CD14-positive monocyte (primary cell): ENCODE measurements at regions not wholly inside any gene's neighbourhood (a gene's known extent, or its start where the extent isn't known, plus 50 kb on each side); places are given as distances from the start of the nearest gene placed in this dataset.
A peak's percentile ranks its signal among the peaks of the same experiment; 100 is the strongest.

Experiments
- DNase-seq, 3 donors: peaks; one replicate each; pipeline ENCODE4 v3.0.0-alpha.2; 2011 to 2022
- H2AFZ ChIP-seq: 2 replicates; pipeline ENCODE4 v1.6.0; 2012; ENCODE audit warnings: mild to moderate bottlenecking, low read depth, low read length, inconsistent platforms; ENCODE audit not compliant: insufficient read depth, poor library complexity, severe bottlenecking
- H3K27ac ChIP-seq, 2 donors: 1 replicate in 1 of 2; 2 replicates in 1 of 2; pipeline ENCODE4 v1.5.1; 2012 to 2013; ENCODE audit warnings: low read length in 2 of 2, control low read depth in 1 of 2, inconsistent platforms in 1 of 2, low read depth in 1 of 2, mild to moderate bottlenecking in 1 of 2
- H3K27me3 ChIP-seq, 2 donors: one replicate each; pipeline versions ENCODE4 v1.6.0 to v1.6.1; 2011 to 2013; ENCODE audit warnings: low read length in 2 of 2; ENCODE audit not compliant: control insufficient read depth in 2 of 2, insufficient read depth in 2 of 2
- H3K36me3 ChIP-seq, 2 donors: replicated peaks in 1 of 2; 1 replicate in 1 of 2; 2 replicates in 1 of 2; pipeline versions ENCODE4 v1.5.1 to v1.6.1; 2012 to 2013; ENCODE audit warnings: low read length in 2 of 2, control low read depth in 1 of 2, inconsistent platforms in 1 of 2, mild to moderate bottlenecking in 1 of 2; ENCODE audit not compliant: insufficient read depth in 2 of 2, control insufficient read depth in 1 of 2
- H3K4me1 ChIP-seq, 2 donors: 1 replicate in 1 of 2; 2 replicates in 1 of 2; pipeline versions ENCODE4 v1.5.1 to v1.6.1; 2012 to 2013; ENCODE audit warnings: low read length in 2 of 2, control low read depth in 1 of 2, inconsistent platforms in 1 of 2, mild to moderate bottlenecking in 1 of 2, moderate library complexity in 1 of 2; ENCODE audit not compliant: insufficient read depth in 2 of 2, control insufficient read depth in 1 of 2
- H3K4me2 ChIP-seq: replicated peaks from 2 replicates; pipeline ENCODE3; 2012; ENCODE audit warnings: low read length, moderate library complexity, mild to moderate bottlenecking; ENCODE audit not compliant: poor library complexity, severe bottlenecking; ENCODE audit errors: extremely low read depth
- H3K4me3 ChIP-seq, 3 experiments: fragments of 200-600 bp in 1 of 3; sonication (generic) in 1 of 3; replicated peaks in 1 of 3; 1 replicate in 2 of 3; 2 replicates in 1 of 3; pipeline ENCODE4 v1.5.1; 2011 to 2013; ENCODE audit warnings: low read length in 3 of 3, mild to moderate bottlenecking in 3 of 3, control low read depth in 2 of 3, low read depth in 2 of 3, inconsistent platforms in 1 of 3, moderate library complexity in 1 of 3
- H3K79me2 ChIP-seq: 2 replicates; pipeline ENCODE4 v1.6.0; 2012; ENCODE audit warnings: mild to moderate bottlenecking, control low read depth, inconsistent platforms, low read length, moderate library complexity; ENCODE audit not compliant: insufficient read depth
- H3K9ac ChIP-seq: 2 replicates; pipeline ENCODE4 v1.6.0; 2017; ENCODE audit warnings: low read length, mild to moderate bottlenecking; ENCODE audit not compliant: insufficient read depth, poor library complexity, severe bottlenecking
- H3K9me3 ChIP-seq, 2 donors: replicated peaks in 1 of 2; 1 replicate in 1 of 2; 2 replicates in 1 of 2; pipeline versions ENCODE4 v1.5.1 to v1.6.1; 2012 to 2013; ENCODE audit warnings: low read length in 2 of 2, control low read depth in 1 of 2; ENCODE audit not compliant: control insufficient read depth in 1 of 2, insufficient read depth in 1 of 2
- H4K20me1 ChIP-seq: 2 replicates; pipeline ENCODE4 v1.6.0; 2012; ENCODE audit warnings: mild to moderate bottlenecking, low read length, control low read depth, moderate library complexity; ENCODE audit not compliant: insufficient read depth
- H3K27ac Mint-ChIP-seq, 7 donors: one replicate each; pipeline ENCODE4 v1.8.0; 2020; ENCODE audit warnings: mild to moderate bottlenecking in 7 of 7, mixed read lengths in 7 of 7, moderate library complexity in 6 of 7, inconsistent platforms in 2 of 7
- H3K27me3 Mint-ChIP-seq, 3 donors: one replicate each; pipeline ENCODE4 v1.8.0; 2021 to 2022; ENCODE audit warnings: low read depth in 3 of 3, mild to moderate bottlenecking in 3 of 3, mixed read lengths in 3 of 3, moderate library complexity in 3 of 3, inconsistent platforms in 1 of 3
- H3K36me3 Mint-ChIP-seq, 2 donors: one replicate each; pipeline ENCODE4 v1.8.0; 2020; ENCODE audit warnings: mixed read lengths in 2 of 2, inconsistent platforms in 1 of 2, mild to moderate bottlenecking in 1 of 2
- H3K4me1 Mint-ChIP-seq: one replicate; pipeline ENCODE4 v1.8.0; 2020; ENCODE audit warnings: mild to moderate bottlenecking, mixed read lengths
- H3K4me3 Mint-ChIP-seq, 2 donors: one replicate each; pipeline ENCODE4 v1.8.0; 2020; ENCODE audit warnings: mild to moderate bottlenecking in 2 of 2, mixed read lengths in 2 of 2, moderate library complexity in 1 of 2
- H3K9me3 Mint-ChIP-seq, 7 donors: one replicate each; pipeline ENCODE4 v1.8.0; 2020 to 2022; ENCODE audit warnings: mixed read lengths in 7 of 7, mild to moderate bottlenecking in 6 of 7, moderate library complexity in 6 of 7, inconsistent platforms in 2 of 7
- CTCF ChIP-seq: fragments of 200-600 bp; IDR thresholded peaks from one replicate; pipeline ENCODE4 v1.8.0; 2022; ENCODE audit warnings: antibody characterized with exemption, mild to moderate bottlenecking
- WGBS: methylation state at CpG from one replicate; pipeline ENCODE4 v1.1.5; 2013; ENCODE audit warnings: missing lambda C conversion rate; ENCODE audit not compliant: insufficient coverage; 5-methylcytosine and 5-hydroxymethylcytosine counted together
- intact Hi-C, 2 donors: fragments of 100-400 bp; cut with micrococcal nuclease; formaldehyde crosslinking; loops; one replicate each; pipeline versions ENCODE4 v1.15.0 to v1.15.1; 2023

- H3K27me3 Mint-ChIP-seq: peaks cover 0 to 3% (median 2%) of the 10 kb centered on the region in 3 donors
- H4K20me1 ChIP-seq: no peaks in the 10 kb centered on the region
- WGBS: no CpG with 5 or more reads among the region's 3 CpGs
- peaks cover 18% of the 10 kb centered on the region for H3K4me1 Mint-ChIP-seq
- H3K36me3 Mint-ChIP-seq: no peaks in the 10 kb centered on the region
- no peaks in the 10 kb centered on the region for H3K36me3 ChIP-seq
- no peaks in the 10 kb centered on the region for H3K9me3 Mint-ChIP-seq
- H3K27me3 ChIP-seq: no peaks in the 10 kb centered on the region
- intact Hi-C loops: no loop called here
- H3K79me2 ChIP-seq: no peaks in the 10 kb centered on the region
- H3K4me3 ChIP-seq: no peak overlapping the region
- no peak overlapping the region for H3K9ac ChIP-seq
- no peak overlapping the region for H3K27ac ChIP-seq
- H3K4me3 Mint-ChIP-seq: no peak overlapping the region
- no peak overlapping the region for H2AFZ ChIP-seq
- no peak for DNase-seq
- TF ChIP-seq CTCF: no peak
- no peak overlapping the region for H3K27ac Mint-ChIP-seq
- peaks cover 16% of the 10 kb centered on the region in 2 donors for H3K4me1 ChIP-seq
- H3K9me3 ChIP-seq: no peaks in the 10 kb centered on the region
- H3K4me2 ChIP-seq: no peak overlapping the region
Observed at GRCh38 chr12:68495336-68496070, 115.2 kb upstream of the RAP1B start.

- peak overlapping the region in 3 of 7 donors; percentile 13 to 52 (median 28) for H3K27ac Mint-ChIP-seq
- H3K4me3 Mint-ChIP-seq: peak overlapping the region; percentile 47 to 74
- H3K9me3 Mint-ChIP-seq: no peaks in the 10 kb centered on the region
- H3K36me3 Mint-ChIP-seq: no peaks in the 10 kb centered on the region
- no peak overlapping the region for H2AFZ ChIP-seq
- peaks cover 18% of the 10 kb centered on the region for H3K4me1 Mint-ChIP-seq
- no peak for TF ChIP-seq CTCF
- no peak overlapping the region for H3K9ac ChIP-seq
- H3K9me3 ChIP-seq: no peaks in the 10 kb centered on the region
- no peaks in the 10 kb centered on the region for H3K79me2 ChIP-seq
- peak overlapping the region in 1 of 3 experiments; percentile 55 for H3K4me3 ChIP-seq
- no peaks in the 10 kb centered on the region for H4K20me1 ChIP-seq
- peak in 1 of 3 donors; percentile 23 for DNase-seq
- peaks cover 16% of the 10 kb centered on the region in 2 donors for H3K4me1 ChIP-seq
- intact Hi-C loops: no loop called here
- peaks cover 0 to 4% (median 3%) of the 10 kb centered on the region in 3 donors for H3K27me3 Mint-ChIP-seq
- H3K27ac ChIP-seq: peak overlapping the region in 1 of 2 donors; percentile 18
- no peaks in the 10 kb centered on the region for H3K27me3 ChIP-seq
- H3K4me2 ChIP-seq: peak overlapping the region; percentile 64
- H3K36me3 ChIP-seq: no peaks in the 10 kb centered on the region
- 100% methylated on average over 1 of the region's 4 CpGs for WGBS
Observed at GRCh38 chr12:68497107-68497506, 113.6 kb upstream of the RAP1B start.
